ENCODE measurements at regions not wholly inside any gene's neighbourhood (a gene's known extent, or its start where the extent isn't known, plus 50 kb on each side); places are given as distances from the start of the nearest gene placed in this dataset.

- TF ChIP-seq YY1 (IDR thresholded peaks at IDR 0.05; ENCODE audit: insufficient read depth, insufficient read length) (no peak), ZNF274 (IDR thresholded peaks at IDR 0.05; ENCODE audit: low read depth, low read length) (no peak), SUZ12 (IDR thresholded peaks at IDR 0.05; ENCODE audit: extremely low read depth, insufficient read depth, insufficient read length) (no peak)
Measured at GRCh38 chr9:106615118-106615889, 247.7 kb upstream of the ZNF462 start.
